ENCODE measurements at regions not wholly inside any gene's neighbourhood (a gene's known extent, or its start where the extent isn't known, plus 50 kb on each side); places are given as distances from the start of the nearest gene placed in this dataset.

DNA sequence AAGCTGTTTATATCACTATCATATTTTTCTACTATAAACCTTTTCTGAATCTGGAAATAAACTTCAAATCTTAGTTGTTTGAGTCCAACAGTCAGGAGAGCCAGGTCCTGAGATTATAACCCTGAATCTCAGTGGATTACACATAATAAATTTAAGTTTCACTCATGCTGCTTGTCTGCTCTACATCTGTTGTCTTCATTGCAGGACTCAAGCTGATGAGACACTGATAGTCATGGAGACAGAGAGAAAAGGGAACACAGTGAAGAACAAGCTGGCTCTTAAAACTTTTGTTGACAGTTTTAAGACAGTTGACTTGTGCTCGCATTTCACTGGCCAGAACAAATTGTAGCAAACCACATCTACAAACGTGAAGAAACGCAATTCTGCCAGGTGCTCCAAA, 327.0 kb upstream of the CTSO start:
- H3K36me3 ChIP-seq = no peaks in the 10 kb centered on the region
- H3K4me1 ChIP-seq = no peaks in the 10 kb centered on the region
- TF ChIP-seq CTCF (IDR thresholded peaks at IDR 0.05) = no peak
- no peaks in the 10 kb centered on the region for H3K9me3 ChIP-seq
- DNase-seq (no peak), ATAC-seq (no peak)
- no peak overlapping the region for H3K27ac ChIP-seq
- H3K27me3 ChIP-seq = no peaks in the 10 kb centered on the region
- H3K4me3 ChIP-seq = no peak overlapping the region
- intact Hi-C loops (cut with DNase I) = no loop called here

DNA sequence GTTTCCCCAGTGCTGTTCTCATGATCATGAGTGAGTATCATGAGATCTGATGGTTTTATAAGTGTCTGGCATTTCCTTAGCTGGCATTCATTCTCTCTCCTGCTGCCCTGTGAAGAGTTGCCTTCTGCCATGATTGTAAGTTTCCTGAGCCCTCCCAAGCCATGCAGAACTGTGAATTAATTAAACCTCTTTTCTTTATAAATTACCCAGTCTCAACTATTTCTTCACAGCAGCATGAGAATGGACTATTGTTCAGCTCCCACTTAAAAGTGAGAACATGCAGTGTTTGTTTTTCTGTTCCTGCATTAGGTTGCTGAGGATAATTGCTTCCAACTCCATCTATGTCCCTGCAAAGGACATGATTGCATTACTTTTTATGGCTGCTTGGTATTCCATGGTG, 311.7 kb upstream of the CTSO start:
- Histone ChIP-seq H3K27me3 (no peaks in the 10 kb centered on the region), H3K4me1 (no peaks in the 10 kb centered on the region), H3K4me3 (no peak overlapping the region), H3K27ac (no peak overlapping the region), H3K9me3 (no peaks in the 10 kb centered on the region), H3K36me3 (no peaks in the 10 kb centered on the region)
- ATAC-seq (no peak), DNase-seq (no peak)
- intact Hi-C loops (cut with DNase I) = no loop called here
- no peak for TF ChIP-seq CTCF (IDR thresholded peaks at IDR 0.05)

GRCh38 chr4:156261230-156261629, 307.6 kb upstream of the CTSO start:
- ATAC-seq = no peak
- Histone ChIP-seq H3K36me3 (no peaks in the 10 kb centered on the region), H3K4me1 (no peaks in the 10 kb centered on the region), H3K9me3 (no peaks in the 10 kb centered on the region), H3K27me3 (no peaks in the 10 kb centered on the region), H3K27ac (no peak overlapping the region), H3K4me3 (no peak overlapping the region)
- DNase-seq = no peak
- intact Hi-C loops (cut with DNase I) = no loop called here
- no peak for TF ChIP-seq CTCF (IDR thresholded peaks at IDR 0.05)

DNA sequence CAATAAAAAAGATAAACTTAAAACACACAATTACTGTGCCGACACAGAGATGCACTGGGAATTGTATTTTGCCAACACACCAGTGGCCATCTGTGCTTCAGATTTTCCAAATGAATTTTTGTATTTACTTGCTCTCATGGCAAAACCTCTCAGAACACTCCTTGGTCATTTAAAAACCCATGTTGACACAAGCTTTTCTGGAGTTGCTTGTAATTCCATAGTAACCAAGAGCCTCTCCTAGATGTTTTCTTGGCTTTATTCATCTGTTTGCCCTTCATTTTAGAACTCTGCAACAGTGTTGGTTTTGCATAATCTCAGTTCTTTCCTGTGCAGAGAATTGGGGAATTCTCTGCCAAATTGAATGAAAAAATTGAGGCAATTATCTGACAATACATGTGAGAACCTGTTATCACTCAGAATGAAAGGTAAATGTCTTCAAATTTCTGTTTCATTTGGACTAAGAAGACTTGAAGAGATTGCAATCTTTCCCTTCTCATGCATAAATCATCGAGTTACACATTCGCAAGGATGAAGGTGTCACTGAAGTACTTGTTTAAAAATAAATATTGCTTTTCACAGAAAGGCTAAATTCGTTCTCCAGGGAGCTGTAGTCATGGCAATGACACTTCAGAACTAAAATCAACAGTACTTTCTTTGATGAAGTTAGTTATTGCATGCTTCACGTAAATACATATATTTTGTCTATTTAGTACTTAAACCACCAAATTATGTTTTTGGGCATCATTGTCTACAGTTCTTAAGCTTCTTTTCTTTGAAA, 301.8 kb upstream of the CTSO start:
- ATAC-seq = peak; percentile 78
- no peak for DNase-seq
- no peaks in the 10 kb centered on the region for H3K36me3 ChIP-seq
- H3K27me3 ChIP-seq = no peaks in the 10 kb centered on the region
- H3K4me1 ChIP-seq = no peaks in the 10 kb centered on the region
- no peak overlapping the region for H3K4me3 ChIP-seq
- intact Hi-C loops (cut with DNase I) = no loop called here
- no peaks in the 10 kb centered on the region for H3K9me3 ChIP-seq
- no peak overlapping the region for H3K27ac ChIP-seq
- TF ChIP-seq CTCF (IDR thresholded peaks at IDR 0.05) = no peak

DNA sequence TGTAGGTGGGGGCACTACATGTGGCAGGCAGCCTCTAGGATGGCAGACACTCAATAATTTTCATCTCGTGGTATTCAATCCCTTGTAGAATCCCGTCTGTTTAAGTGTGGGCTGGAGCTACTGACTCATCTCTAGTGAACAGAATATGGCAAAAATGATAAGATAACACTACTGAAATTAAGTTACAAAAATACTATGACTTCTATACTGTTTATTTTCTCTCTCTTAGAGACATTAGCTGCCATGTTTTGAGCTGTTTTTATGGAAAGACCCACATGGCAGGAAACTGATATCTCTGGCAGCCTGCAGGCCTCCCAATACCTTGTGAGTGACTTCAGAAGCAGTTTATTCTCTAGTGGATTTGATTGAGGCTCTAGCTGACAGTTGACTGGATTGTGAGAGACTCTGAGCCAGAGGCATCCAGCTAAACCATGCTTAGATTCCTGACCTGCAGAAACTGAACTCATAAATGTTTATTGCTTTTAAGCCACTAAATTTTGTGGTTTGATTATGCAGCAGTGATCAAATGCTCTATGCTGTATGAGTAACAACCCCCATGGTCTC, 298.8 kb upstream of the CTSO start:
- intact Hi-C loops (cut with DNase I) = no loop called here
- ATAC-seq (no peak), DNase-seq (no peak)
- Histone ChIP-seq H3K4me3 (no peak overlapping the region), H3K27ac (no peak overlapping the region), H3K36me3 (no peaks in the 10 kb centered on the region), H3K9me3 (no peaks in the 10 kb centered on the region), H3K27me3 (no peaks in the 10 kb centered on the region), H3K4me1 (no peaks in the 10 kb centered on the region)
- no peak for TF ChIP-seq CTCF (IDR thresholded peaks at IDR 0.05)
